HUES48 (cell line): ENCODE measurements at regions not wholly inside any gene's neighbourhood (a gene's known extent, or its start where the extent isn't known, plus 50 kb on each side); places are given as distances from the start of the nearest gene placed in this dataset.
"Not testable (repeated sequence)": the region's sequence is repeated elsewhere in the genome, so short reads cannot be mapped to it uniquely, and the experiment has no call there.

Experiments used
- H3K27ac ChIP-seq: one replicate; pipeline ENCODE4 v1.7.0; 2013; ENCODE audit warnings: low read depth, low read length, inconsistent platforms
- H3K27me3 ChIP-seq: 2 replicates; pipeline ENCODE4 v1.6.1; 2013; ENCODE audit warnings: mild to moderate bottlenecking, low read length; ENCODE audit not compliant: control insufficient read depth, insufficient read depth
- H3K36me3 ChIP-seq: 2 replicates; pipeline ENCODE4 v1.6.1; 2013; ENCODE audit warnings: low read length; ENCODE audit not compliant: control insufficient read depth, insufficient read depth
- H3K4me1 ChIP-seq: 2 replicates; pipeline ENCODE4 v1.6.1; 2013; ENCODE audit warnings: mild to moderate bottlenecking, low read length; ENCODE audit not compliant: control insufficient read depth, insufficient read depth
- H3K4me3 ChIP-seq: 2 replicates; pipeline ENCODE4 v1.5.1; 2013; ENCODE audit warnings: mild to moderate bottlenecking, low read depth, low read length
- H3K9ac ChIP-seq: 2 replicates; pipeline ENCODE4 v1.6.1; 2013; ENCODE audit warnings: mild to moderate bottlenecking, low read depth, low read length, moderate library complexity
- H3K9me3 ChIP-seq: 2 replicates; pipeline ENCODE4 v1.6.1; 2013; ENCODE audit warnings: low read length; ENCODE audit not compliant: control insufficient read depth, insufficient read depth

DNA sequence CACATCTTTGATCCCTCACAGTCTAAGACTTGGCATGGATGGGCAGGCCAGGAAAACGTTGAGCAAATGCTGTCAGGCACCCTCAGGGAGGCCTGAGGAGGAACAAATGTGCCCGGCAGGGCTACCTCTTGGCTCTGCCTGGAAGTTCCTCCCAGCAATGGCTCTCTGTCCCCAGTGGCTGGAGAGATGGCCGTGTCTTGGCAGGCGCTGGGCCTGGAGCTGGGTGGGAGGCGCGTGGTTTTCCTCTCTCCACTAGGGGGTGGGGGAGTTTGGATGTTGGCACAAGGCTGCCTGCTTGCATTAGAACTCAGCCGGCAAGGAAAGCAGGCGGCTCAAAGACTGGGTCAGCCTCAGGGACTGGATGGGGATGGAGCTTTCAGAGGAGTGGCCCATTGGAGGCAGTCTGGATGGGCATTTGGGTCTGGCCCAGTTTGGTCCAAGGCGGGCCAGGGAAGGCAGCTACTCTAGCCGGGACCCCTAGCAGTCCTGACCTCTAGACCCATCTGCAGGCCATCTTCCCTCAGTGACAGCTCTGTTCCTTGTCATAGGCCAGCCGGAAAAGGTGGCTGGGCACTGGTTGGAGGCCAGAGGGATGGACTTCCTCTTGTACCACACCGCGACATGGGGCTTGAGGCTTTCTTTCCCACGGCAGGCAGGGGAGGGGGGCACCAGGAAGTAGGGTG is 68.2 kb upstream of the STC2 start:
- no peaks in the 10 kb centered on the region for H3K4me1 ChIP-seq
- H3K9ac ChIP-seq: no peak overlapping the region
- H3K9me3 ChIP-seq: no peaks in the 10 kb centered on the region
- H3K27me3 ChIP-seq: no peaks in the 10 kb centered on the region
- no peaks in the 10 kb centered on the region for H3K36me3 ChIP-seq
- no peak overlapping the region for H3K4me3 ChIP-seq
- H3K27ac ChIP-seq: no peak overlapping the region

DNA sequence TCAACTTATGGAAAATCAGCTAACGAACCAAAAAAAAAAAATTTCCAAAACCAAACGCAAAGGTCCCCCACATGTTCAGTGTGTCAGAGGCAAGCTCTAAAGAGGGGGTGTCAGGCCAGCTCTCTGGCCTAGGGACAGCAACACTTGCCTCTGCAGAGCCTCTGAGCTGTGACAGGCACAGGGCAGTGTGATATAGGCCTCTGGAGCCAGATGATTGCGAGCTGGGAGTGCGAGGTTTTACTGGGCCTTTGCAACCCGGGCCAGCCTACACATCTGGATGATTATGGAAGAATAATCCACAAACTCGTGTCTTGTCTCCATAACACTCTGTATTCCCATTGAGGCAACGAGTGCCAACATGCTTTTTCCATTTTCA is 67.7 kb upstream of the STC2 start:
- H3K36me3 ChIP-seq: no peaks in the 10 kb centered on the region
- no peaks in the 10 kb centered on the region for H3K9me3 ChIP-seq
- no peaks in the 10 kb centered on the region for H3K27me3 ChIP-seq
- H3K9ac ChIP-seq: no peak overlapping the region
- no peak overlapping the region for H3K27ac ChIP-seq
- H3K4me3 ChIP-seq: no peak overlapping the region
- H3K4me1 ChIP-seq: no peaks in the 10 kb centered on the region

- H3K9ac ChIP-seq: no peak overlapping the region
- no peaks in the 10 kb centered on the region for H3K4me1 ChIP-seq
- no peaks in the 10 kb centered on the region for H3K36me3 ChIP-seq
- H3K27ac ChIP-seq: no peak overlapping the region
- H3K9me3 ChIP-seq: no peaks in the 10 kb centered on the region
- H3K27me3 ChIP-seq: no peaks in the 10 kb centered on the region
- H3K4me3 ChIP-seq: no peak overlapping the region
Observed at GRCh38 chr5:173395257-173395932, 67.2 kb upstream of the STC2 start.

DNA sequence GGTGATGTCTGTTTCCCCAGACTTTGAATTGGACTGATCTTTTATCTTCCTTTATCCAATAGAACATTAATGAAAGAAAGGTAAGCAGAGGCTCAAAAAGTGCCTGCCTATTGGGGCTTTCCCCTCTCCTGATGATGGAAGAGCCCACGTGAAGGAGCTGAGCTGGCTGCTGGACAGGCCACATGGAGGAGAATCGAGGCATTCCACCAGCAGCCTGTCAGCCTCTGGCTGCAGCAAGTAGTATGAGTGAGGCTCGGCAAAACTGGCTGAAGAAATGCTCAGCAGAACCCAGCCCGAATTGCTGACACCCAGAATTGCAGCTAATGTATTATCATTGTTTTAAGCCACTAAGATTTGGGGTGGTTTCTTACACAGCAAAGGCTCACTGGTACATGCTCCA is 66.5 kb upstream of the STC2 start:
- Histone ChIP-seq H3K4me3 (no peak overlapping the region), H3K27ac (no peak overlapping the region), H3K9ac (no peak overlapping the region), H3K27me3 (no peaks in the 10 kb centered on the region), H3K36me3 (no peaks in the 10 kb centered on the region), H3K9me3 (no peaks in the 10 kb centered on the region), H3K4me1 (no peaks in the 10 kb centered on the region)

GRCh38 chr5:173392172-173392571 is 64.0 kb upstream of the STC2 start:
- no peaks in the 10 kb centered on the region for H3K36me3 ChIP-seq
- H3K27ac ChIP-seq: no peak overlapping the region
- H3K9me3 ChIP-seq: no peaks in the 10 kb centered on the region
- no peaks in the 10 kb centered on the region for H3K27me3 ChIP-seq
- H3K4me3 ChIP-seq: no peak overlapping the region
- H3K9ac ChIP-seq: no peak overlapping the region
- H3K4me1 ChIP-seq: no peaks in the 10 kb centered on the region

DNA sequence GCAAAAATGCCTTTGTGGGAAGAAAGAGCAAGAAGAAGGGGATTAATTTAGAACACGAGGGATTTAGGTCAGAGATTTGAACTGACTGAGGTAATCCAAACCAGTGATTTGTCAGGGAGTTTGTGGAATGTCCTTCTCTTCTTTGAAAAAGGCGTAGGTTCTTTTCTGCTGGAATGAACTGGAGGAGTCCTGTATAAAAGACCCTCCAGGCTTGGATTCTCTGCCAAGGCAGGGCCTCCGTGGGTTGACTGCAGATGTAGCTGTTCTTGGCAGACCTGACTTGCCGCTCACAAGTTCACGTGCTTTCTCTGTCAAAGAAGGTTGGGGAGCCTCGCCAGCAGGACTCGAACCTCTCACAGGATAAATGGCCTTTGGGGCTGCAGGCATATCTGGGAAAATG is 62.8 kb upstream of the STC2 start:
- Histone ChIP-seq H3K9ac (no peak overlapping the region), H3K4me3 (no peak overlapping the region), H3K9me3 (no peaks in the 10 kb centered on the region), H3K27me3 (no peaks in the 10 kb centered on the region), H3K4me1 (no peaks in the 10 kb centered on the region), H3K36me3 (no peaks in the 10 kb centered on the region), H3K27ac (no peak overlapping the region)

DNA sequence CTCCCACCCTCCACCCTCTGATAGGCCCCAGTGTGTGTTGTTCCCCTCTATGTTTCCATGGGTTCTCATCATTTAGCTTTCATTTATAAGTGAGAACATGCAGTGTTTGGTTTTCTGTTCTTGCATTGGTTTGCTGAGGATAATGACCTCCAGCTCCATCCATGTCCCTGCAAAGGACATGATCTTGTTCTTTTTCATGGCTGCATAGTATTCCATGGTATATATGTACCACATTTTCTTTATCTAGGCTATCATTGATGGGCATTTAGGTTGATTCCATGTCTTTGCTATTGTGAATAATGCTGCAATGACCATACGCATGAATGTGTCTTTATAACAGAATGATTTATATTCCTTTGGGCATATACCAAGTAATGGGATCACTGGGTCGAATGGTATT is 59.1 kb upstream of the STC2 start:
- not testable (repeated sequence) for H3K36me3 ChIP-seq, H3K27ac ChIP-seq, H3K27me3 ChIP-seq, H3K4me1 ChIP-seq, H3K9me3 ChIP-seq, H3K4me3 ChIP-seq, H3K9ac ChIP-seq

DNA sequence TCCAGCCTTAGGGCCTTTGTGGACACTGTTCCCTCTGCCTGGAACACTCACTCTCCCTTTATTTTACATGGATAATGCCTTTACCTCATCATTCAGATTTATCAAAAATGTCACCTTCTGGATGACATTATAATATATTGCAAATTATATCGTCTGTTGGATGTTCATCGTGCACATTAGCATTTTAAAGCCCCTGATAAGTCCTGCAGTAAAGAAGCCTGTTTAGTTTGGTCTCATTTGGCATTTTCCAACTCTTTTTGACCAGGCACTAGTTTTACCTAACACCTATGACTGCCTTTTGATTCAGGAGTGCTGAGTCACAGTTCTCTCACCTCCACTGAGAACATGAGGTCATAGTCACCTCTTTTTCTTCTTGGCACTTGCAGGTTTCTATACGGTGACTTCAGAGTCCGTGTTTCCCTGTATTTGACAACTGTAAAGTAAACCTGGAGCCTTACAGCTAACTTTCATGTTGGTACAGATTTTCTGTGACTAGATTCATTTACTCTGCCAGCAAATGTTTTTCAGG is 57.7 kb upstream of the STC2 start:
- Histone ChIP-seq H3K4me3 (no peak overlapping the region), H3K27ac (no peak overlapping the region), H3K27me3 (no peaks in the 10 kb centered on the region), H3K9me3 (no peaks in the 10 kb centered on the region), H3K4me1 (no peaks in the 10 kb centered on the region), H3K36me3 (no peaks in the 10 kb centered on the region), H3K9ac (no peak overlapping the region)

DNA sequence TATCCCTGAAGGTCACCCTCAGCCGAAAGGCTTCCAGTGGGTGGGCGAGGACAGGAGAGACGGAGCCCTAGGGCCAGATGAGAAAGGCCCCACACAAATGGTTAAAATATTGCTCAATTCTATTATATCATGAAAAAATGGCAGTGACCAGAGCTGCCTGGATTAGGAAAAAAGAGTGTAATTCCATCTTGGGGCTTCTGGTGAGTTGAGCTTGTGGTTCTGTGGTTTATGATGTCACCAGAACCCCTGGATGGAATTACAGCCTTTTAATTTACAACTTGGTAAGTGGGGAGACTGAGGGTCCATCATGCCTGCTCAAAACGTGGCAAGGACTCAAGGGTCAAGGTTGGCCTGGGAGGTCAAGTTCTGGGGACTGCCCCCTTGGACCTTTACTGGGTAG is 55.5 kb upstream of the STC2 start:
- Histone ChIP-seq H3K27me3 (no peaks in the 10 kb centered on the region), H3K36me3 (no peaks in the 10 kb centered on the region), H3K9me3 (no peaks in the 10 kb centered on the region), H3K4me3 (no peak overlapping the region), H3K9ac (no peak overlapping the region), H3K4me1 (no peaks in the 10 kb centered on the region), H3K27ac (no peak overlapping the region)

GRCh38 chr5:173378727-173379126 is 50.5 kb upstream of the STC2 start:
- H3K4me1 ChIP-seq: no peaks in the 10 kb centered on the region
- H3K27me3 ChIP-seq: no peaks in the 10 kb centered on the region

More at GRCh38 chr5:173378727-173379126, 50.5 kb upstream of the STC2 start:
- Histone ChIP-seq H3K36me3 (no peaks in the 10 kb centered on the region), H3K27ac (no peak overlapping the region), H3K4me3 (no peak overlapping the region), H3K9me3 (no peaks in the 10 kb centered on the region; the same call in 1 of the 2 replicates), H3K9ac (no peak overlapping the region)
